Lower lobe of right lung (tissue), 2 donors: ENCODE measurements at regions not wholly inside any gene's neighbourhood (a gene's known extent, or its start where the extent isn't known, plus 50 kb on each side); places are given as distances from the start of the nearest gene placed in this dataset.
A peak's percentile ranks its signal among the peaks of the same experiment; 100 is the strongest.
"Not testable (repeated sequence)": the region's sequence is repeated elsewhere in the genome, so short reads cannot be mapped to it uniquely, and the experiment has no call there.

Experiments
- ATAC-seq, 2 donors: fragments of 200-7000 bp; cut with Tn5 transposase; one replicate each; pipeline ENCODE4 v1.9.1; 2020 to 2022; ENCODE audit warnings: mild to moderate bottlenecking in 2 of 2, moderate library complexity in 2 of 2
- DNase-seq: peaks from one replicate; pipeline ENCODE4 v3.0.0-alpha.2; 2020
- H3K27ac ChIP-seq: fragments of 200-600 bp; one replicate; pipeline ENCODE4 v1.8.0; 2022
- H3K27me3 ChIP-seq: fragments of 200-600 bp; one replicate; pipeline ENCODE4 v1.8.0; 2022; ENCODE audit warnings: low read depth
- H3K36me3 ChIP-seq: fragments of 200-600 bp; one replicate; pipeline ENCODE4 v1.8.0; 2022; ENCODE audit warnings: mild to moderate bottlenecking
- H3K4me1 ChIP-seq: fragments of 200-600 bp; one replicate; pipeline ENCODE4 v1.8.0; 2022
- H3K4me3 ChIP-seq: fragments of 200-600 bp; one replicate; pipeline ENCODE4 v1.8.0; 2022; ENCODE audit warnings: mild to moderate bottlenecking
- H3K9me3 ChIP-seq: fragments of 200-600 bp; one replicate; pipeline ENCODE4 v1.8.0; 2022
- intact Hi-C: fragments of 100-400 bp; cut with DNase I; formaldehyde crosslinking; loops from one replicate; pipeline ENCODE4 v1.11.0; 2022
- donor health status: DM: no; HTN: yes; CAD: no; lungs with severe emphysema.

GRCh38 chrY:6447408-6447807 lies 201.4 kb downstream of the TSPY2 start:
- DNase-seq, H3K36me3 ChIP-seq, H3K27me3 ChIP-seq, H3K4me3 ChIP-seq, ATAC-seq, intact Hi-C loops, H3K27ac ChIP-seq, H3K9me3 ChIP-seq, H3K4me1 ChIP-seq: not testable (repeated sequence)

DNA sequence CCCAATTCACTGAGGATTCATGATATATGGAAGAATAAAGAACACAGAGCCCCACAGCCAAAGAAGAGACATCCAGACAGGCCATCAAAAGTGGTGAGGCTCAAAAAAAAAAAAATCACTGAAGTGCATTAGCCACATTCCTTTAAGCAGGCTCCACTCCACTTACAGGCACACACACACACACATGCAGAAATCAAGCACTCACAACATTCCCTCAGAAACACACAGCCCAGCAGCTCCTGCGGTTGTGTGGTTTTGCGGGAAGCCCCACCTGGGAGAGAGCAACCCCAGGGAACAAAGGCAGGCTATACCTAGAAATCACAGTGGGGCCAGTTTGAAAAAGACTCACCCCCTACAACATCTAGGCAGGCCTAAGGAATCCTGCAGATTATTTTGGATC lies 222.3 kb downstream of the TSPY2 start:
- H3K9me3 ChIP-seq, intact Hi-C loops, DNase-seq, H3K27me3 ChIP-seq, H3K27ac ChIP-seq, H3K4me3 ChIP-seq, H3K36me3 ChIP-seq, H3K4me1 ChIP-seq: not testable (repeated sequence)
- ATAC-seq: peak in 1 of 2 donors; percentile 52

GRCh38 chrY:6471848-6472247 lies 225.8 kb downstream of the TSPY2 start:
- H3K9me3 ChIP-seq, H3K36me3 ChIP-seq, intact Hi-C loops, DNase-seq, ATAC-seq, H3K4me3 ChIP-seq, H3K4me1 ChIP-seq, H3K27ac ChIP-seq, H3K27me3 ChIP-seq: not testable (repeated sequence)

- intact Hi-C loops, DNase-seq, H3K27me3 ChIP-seq, ATAC-seq, H3K36me3 ChIP-seq, H3K4me3 ChIP-seq, H3K4me1 ChIP-seq, H3K27ac ChIP-seq, H3K9me3 ChIP-seq: not testable (repeated sequence)
These were observed 249.4 kb downstream of the TSPY2 start for GRCh38 chrY:6495456-6495855.

DNA sequence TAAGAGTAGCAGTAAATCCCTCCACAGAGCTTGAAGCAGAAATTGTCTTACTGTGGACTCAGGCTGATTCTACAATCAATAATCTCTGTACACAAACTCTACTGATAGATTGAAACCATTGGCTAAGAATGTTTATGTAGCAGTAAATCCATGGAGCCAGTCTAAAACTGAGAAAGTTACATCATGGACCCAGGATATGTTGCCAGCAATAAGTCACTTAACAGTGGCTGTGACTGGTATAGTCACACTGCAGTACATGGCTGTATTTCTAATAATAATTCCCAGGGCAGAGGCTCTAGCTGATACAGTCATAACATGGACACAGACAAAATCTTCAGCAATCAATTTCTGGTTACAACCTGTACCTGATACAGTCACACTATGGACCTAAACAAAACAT lies 262.8 kb downstream of the TSPY2 start:
- H3K27me3 ChIP-seq, H3K4me3 ChIP-seq, H3K9me3 ChIP-seq, intact Hi-C loops, H3K4me1 ChIP-seq, ATAC-seq, H3K27ac ChIP-seq, H3K36me3 ChIP-seq, DNase-seq: not testable (repeated sequence)

DNA sequence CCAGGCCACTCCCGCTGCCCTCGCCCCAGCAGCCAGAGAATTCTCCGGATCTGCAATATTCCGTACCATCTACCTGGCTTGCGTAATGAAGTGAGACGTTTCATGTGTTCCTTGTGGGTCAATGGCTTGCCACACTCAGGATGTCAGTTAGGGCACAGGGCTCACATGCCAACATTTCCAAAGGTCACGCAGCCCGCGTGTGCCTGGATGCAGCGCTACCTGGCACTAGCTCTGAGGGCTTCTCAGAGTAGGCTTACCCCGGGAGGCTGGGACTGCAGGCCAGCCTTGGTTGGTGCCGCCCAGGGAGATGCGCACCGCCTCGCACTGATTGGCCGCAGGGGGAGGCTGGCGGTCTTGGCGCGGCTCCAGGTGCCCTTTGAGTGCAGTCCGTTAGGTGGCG lies 274.0 kb downstream of the TSPY2 start:
- H3K4me1 ChIP-seq, H3K9me3 ChIP-seq, ATAC-seq, H3K27me3 ChIP-seq, H3K27ac ChIP-seq, DNase-seq, H3K4me3 ChIP-seq, intact Hi-C loops, H3K36me3 ChIP-seq: not testable (repeated sequence)

DNA sequence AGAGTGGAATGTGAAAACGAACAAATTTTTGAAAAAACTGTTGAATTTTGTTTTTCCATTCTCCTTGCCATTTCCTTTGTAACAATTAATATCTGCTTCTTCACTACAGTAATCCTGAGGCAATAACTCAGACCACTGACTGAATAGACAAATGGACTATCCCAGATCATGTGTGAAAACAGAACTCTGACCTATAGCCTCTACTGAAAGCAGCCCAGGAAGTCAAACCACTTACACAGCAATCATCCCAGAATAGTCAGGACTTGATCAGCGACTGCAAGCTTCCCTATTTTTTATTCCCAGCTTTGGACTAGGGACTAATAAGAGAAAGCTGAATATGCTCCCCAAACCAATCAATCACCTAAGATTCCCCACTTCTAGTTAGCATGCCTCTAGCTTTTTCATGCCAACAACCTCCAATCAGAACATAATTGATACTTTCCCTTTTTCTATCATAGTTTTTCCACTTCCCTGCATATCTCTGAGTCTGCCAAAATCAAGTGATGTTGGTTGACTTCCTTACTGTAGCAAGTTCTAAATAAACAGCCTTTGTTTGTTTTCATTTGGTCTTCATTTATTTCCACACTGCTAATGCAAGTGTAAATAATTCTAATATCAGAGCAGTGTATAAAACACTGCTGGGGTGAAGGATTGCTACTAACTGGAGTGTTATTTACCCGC lies 298.2 kb downstream of the TSPY2 start:
- ATAC-seq: not testable (repeated sequence)

GRCh38 chrY:6544757-6545083 lies 298.7 kb downstream of the TSPY2 start:
- intact Hi-C loops: not testable (repeated sequence)

More for the DNA sequence above, 298.2 kb downstream of the TSPY2 start:
- intact Hi-C loops, H3K36me3 ChIP-seq, H3K4me1 ChIP-seq, DNase-seq, H3K27ac ChIP-seq, H3K9me3 ChIP-seq, H3K4me3 ChIP-seq, H3K27me3 ChIP-seq: not testable (repeated sequence)

GRCh38 chrY:6552930-6553329 lies 306.9 kb downstream of the TSPY2 start:
- ATAC-seq, H3K27ac ChIP-seq, H3K27me3 ChIP-seq, H3K4me1 ChIP-seq, H3K4me3 ChIP-seq, DNase-seq, H3K36me3 ChIP-seq, intact Hi-C loops, H3K9me3 ChIP-seq: not testable (repeated sequence)

More at GRCh38 chrY:6544757-6545083, 298.7 kb downstream of the TSPY2 start:
- not testable (repeated sequence) for ATAC-seq, H3K4me3 ChIP-seq, H3K27ac ChIP-seq, H3K4me1 ChIP-seq, H3K36me3 ChIP-seq, DNase-seq, H3K27me3 ChIP-seq, H3K9me3 ChIP-seq

DNA sequence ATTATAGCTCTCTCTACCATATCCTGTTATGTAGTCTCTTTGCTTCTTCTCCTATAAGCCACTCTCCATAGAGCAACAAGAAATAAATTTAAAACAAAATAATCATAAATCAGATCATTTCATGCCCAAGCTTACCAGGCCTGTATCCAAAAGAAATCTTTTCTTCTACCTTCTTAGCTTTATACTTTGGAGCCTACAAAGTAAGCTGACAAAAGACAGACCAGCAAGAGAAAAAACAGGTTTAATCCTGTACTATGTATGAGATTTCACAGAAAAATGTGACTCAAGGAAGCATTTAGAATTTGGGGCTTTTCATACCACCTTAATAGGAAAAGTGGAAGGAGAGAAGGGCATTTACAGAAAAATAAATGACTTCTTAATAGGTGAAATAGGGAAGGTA lies 321.0 kb downstream of the TSPY2 start:
- H3K9me3 ChIP-seq, ATAC-seq, H3K27ac ChIP-seq, DNase-seq, H3K27me3 ChIP-seq, H3K36me3 ChIP-seq, intact Hi-C loops, H3K4me1 ChIP-seq, H3K4me3 ChIP-seq: not testable (repeated sequence)
